A673 (cell line): ENCODE measurements at regions not wholly inside any gene's neighbourhood (a gene's known extent, or its start where the extent isn't known, plus 50 kb on each side); places are given as distances from the start of the nearest gene placed in this dataset.

Source experiments
- EZH2 ChIP-seq: fragments of 200-600 bp; sonication (generic); IDR thresholded peaks from 2 replicates; pipeline ENCODE4 v1.6.1; 2017; ENCODE audit warnings: borderline replicate concordance, low read depth, mild to moderate bottlenecking, mixed read lengths, antibody characterized with exemption, low read length; ENCODE audit not compliant: poor library complexity, severe bottlenecking
- TF ChIP-seq, protein P1 (sequence below): fragments of 300-800, 200-600 bp; sonication (generic); conservative IDR thresholded peaks from 2 replicates; pipeline ENCODE4 v1.5.1; 2017; ENCODE audit warnings: low read depth, mild to moderate bottlenecking, antibody characterized with exemption, low read length, moderate library complexity, mixed read lengths

GRCh38 chr14:84025106-84026012 lies 1504.6 kb upstream of the FLRT2 start:
- TF ChIP-seq, protein P1, sequence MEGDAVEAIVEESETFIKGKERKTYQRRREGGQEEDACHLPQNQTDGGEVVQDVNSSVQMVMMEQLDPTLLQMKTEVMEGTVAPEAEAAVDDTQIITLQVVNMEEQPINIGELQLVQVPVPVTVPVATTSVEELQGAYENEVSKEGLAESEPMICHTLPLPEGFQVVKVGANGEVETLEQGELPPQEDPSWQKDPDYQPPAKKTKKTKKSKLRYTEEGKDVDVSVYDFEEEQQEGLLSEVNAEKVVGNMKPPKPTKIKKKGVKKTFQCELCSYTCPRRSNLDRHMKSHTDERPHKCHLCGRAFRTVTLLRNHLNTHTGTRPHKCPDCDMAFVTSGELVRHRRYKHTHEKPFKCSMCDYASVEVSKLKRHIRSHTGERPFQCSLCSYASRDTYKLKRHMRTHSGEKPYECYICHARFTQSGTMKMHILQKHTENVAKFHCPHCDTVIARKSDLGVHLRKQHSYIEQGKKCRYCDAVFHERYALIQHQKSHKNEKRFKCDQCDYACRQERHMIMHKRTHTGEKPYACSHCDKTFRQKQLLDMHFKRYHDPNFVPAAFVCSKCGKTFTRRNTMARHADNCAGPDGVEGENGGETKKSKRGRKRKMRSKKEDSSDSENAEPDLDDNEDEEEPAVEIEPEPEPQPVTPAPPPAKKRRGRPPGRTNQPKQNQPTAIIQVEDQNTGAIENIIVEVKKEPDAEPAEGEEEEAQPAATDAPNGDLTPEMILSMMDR: no peak
- no peak for TF ChIP-seq EZH2
